ENCODE measurements at regions not wholly inside any gene's neighbourhood (a gene's known extent, or its start where the extent isn't known, plus 50 kb on each side); places are given as distances from the start of the nearest gene placed in this dataset.

GRCh38 chr1:219269171-219269570, 95.5 kb downstream of the LYPLAL1 start:
- no peak for FAIRE-seq
- Histone ChIP-seq H2AFZ (ENCODE audit: low read length) (no peak overlapping the region), H4K8ac (ENCODE audit: extremely low read depth, insufficient read depth, low read length) (no peak overlapping the region), H2BK15ac (ENCODE audit: low read length) (no peak overlapping the region), H2BK5ac (ENCODE audit: low read depth, low read length) (no peak overlapping the region), H4K91ac (replicated peaks; ENCODE audit: insufficient read length, low read length) (no peak overlapping the region), H2BK12ac (ENCODE audit: low read depth, low read length) (no peak overlapping the region), H3K23me2 (ENCODE audit: low read depth, low read length) (no peaks in the 10 kb centered on the region), H2AK5ac (ENCODE audit: low read depth, low read length) (no peak overlapping the region), H2BK20ac (ENCODE audit: low read length) (no peak overlapping the region), H3K9me3 (ENCODE audit: insufficient read depth in 2 of 2, low read depth in 1 of 2, low read length in 1 of 2) (no peaks in the 10 kb centered on the region), H3K56ac (replicated peaks; ENCODE audit: insufficient read length, low read depth, low read length) (no peak overlapping the region), H3K4me2 (ENCODE audit: insufficient read depth in 1 of 2, low read depth in 2 of 2, low read length in 2 of 2) (no peak overlapping the region), H3K23ac (ENCODE audit: insufficient read length) (no peak overlapping the region), H3K27ac (ENCODE audit: low read depth, low read length) (no peak overlapping the region), H3K4me1 (replicated peaks in 1 of 4; ENCODE audit: control insufficient read depth in 3 of 4, insufficient read depth in 4 of 4, low read length in 3 of 4) (peaks cover 0 to 7% (median 0%) of the 10 kb centered on the region in 4 experiments; a peak in 2 of 7 replicates), H3K9ac (replicated peaks in 1 of 4; ENCODE audit: extremely low read depth in 1 of 4, low read depth in 3 of 4, low read length in 3 of 4) (no peak overlapping the region), H4K5ac (ENCODE audit: insufficient read length, low read depth, low read length) (no peak overlapping the region), H3K79me1 (ENCODE audit: low read depth, low read length) (no peaks in the 10 kb centered on the region), H3K27me3 (replicated peaks in 1 of 4; ENCODE audit: control insufficient read depth in 3 of 4, extremely low read depth in 1 of 4, insufficient read depth in 3 of 4, low read length in 3 of 4) (no peaks in the 10 kb centered on the region), H3K4ac (replicated peaks; ENCODE audit: insufficient read length, low read depth, low read length) (no peak overlapping the region), H3K4me3 (ENCODE audit: extremely low read depth in 1 of 4, insufficient read depth in 2 of 4, low read depth in 3 of 4, low read length in 4 of 4) (no peak overlapping the region), H3K18ac (ENCODE audit: extremely low read depth, low read length) (no peak overlapping the region), H3K36me3 (ENCODE audit: control insufficient read depth in 2 of 4, insufficient read depth in 4 of 4, low read length in 3 of 4) (no peaks in the 10 kb centered on the region), H2BK120ac (replicated peaks; ENCODE audit: low read depth, low read length) (no peak overlapping the region), H4K20me1 (replicated peaks in 1 of 2; ENCODE audit: control insufficient read depth in 1 of 2, insufficient read depth in 2 of 2, low read length in 2 of 2) (no peaks in the 10 kb centered on the region), H3K14ac (ENCODE audit: insufficient read length) (no peak overlapping the region), H3K79me2 (ENCODE audit: control insufficient read depth in 1 of 2, insufficient read depth in 2 of 2, low read length in 2 of 2) (no peaks in the 10 kb centered on the region)
- no peak for DNase-seq (ENCODE audit: low read depth in 1 of 2, low spot score in 2 of 2)
- ChIA-PET POLR2A (ENCODE audit: partially characterized antibody) (no interaction called here), CTCF (ENCODE audit: partially characterized antibody) (no interaction called here)
- TF ChIP-seq POLR2AphosphoS5 (IDR thresholded peaks at IDR 0.05; ENCODE audit: low read depth, low read length) (no peak), BCL11A (IDR thresholded peaks at IDR 0.05; ENCODE audit: low read depth in 2 of 2, low read length in 2 of 2) (no peak), TAF7 (optimal IDR thresholded peaks at IDR 0.05; ENCODE audit: borderline replicate concordance, low read depth, low read length) (no peak), RBBP5 (IDR thresholded peaks at IDR 0.05; ENCODE audit: borderline replicate concordance, low read depth, low read length) (no peak)
